ENCODE measurements at regions not wholly inside any gene's neighbourhood (a gene's known extent, or its start where the extent isn't known, plus 50 kb on each side); places are given as distances from the start of the nearest gene placed in this dataset.

DNA sequence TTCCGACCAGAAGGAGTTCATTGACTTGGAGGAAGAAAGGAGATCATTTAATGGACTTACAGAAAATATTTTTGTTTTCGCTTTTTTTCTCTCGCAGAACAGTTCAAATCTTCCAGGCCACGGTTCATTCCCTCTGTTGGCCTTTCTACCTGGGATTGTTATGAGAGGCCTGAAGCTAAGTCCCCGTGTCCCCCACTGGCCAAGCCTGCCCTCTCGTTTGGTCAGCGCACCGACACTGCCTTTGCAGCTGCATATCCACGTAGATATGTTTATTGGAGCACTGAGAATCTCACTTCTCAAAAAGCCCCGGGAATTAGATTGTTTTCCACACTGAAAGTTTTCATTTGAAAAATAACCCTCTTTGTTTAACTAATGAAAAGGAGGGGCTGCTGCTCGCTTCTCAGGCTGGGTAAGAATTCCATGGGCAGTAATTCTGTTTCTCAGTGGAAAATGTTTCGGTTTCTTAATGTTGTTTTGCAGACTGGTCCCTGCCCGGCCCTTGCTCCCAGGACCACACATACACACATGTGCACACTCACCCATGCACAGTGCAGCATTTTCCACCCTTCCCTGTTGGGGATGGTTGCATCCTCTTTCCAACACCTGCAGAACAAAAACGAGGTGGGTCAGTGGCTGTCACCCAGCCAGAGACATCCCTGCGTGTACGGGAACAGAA lies 655.7 kb downstream of the BNC2 start:
- TF ChIP-seq, protein P1, sequence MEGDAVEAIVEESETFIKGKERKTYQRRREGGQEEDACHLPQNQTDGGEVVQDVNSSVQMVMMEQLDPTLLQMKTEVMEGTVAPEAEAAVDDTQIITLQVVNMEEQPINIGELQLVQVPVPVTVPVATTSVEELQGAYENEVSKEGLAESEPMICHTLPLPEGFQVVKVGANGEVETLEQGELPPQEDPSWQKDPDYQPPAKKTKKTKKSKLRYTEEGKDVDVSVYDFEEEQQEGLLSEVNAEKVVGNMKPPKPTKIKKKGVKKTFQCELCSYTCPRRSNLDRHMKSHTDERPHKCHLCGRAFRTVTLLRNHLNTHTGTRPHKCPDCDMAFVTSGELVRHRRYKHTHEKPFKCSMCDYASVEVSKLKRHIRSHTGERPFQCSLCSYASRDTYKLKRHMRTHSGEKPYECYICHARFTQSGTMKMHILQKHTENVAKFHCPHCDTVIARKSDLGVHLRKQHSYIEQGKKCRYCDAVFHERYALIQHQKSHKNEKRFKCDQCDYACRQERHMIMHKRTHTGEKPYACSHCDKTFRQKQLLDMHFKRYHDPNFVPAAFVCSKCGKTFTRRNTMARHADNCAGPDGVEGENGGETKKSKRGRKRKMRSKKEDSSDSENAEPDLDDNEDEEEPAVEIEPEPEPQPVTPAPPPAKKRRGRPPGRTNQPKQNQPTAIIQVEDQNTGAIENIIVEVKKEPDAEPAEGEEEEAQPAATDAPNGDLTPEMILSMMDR (IDR thresholded peaks at IDR 0.05) = no peak
- TF ChIP-seq TCF12 (IDR thresholded peaks at IDR 0.05) (no peak), EP300 (IDR thresholded peaks at IDR 0.05; ENCODE audit: borderline replicate concordance in 1 of 2, low read depth in 1 of 2, low read length in 1 of 2) (no peak), EZH2phosphoT487 (IDR thresholded peaks at IDR 0.05; ENCODE audit: borderline replicate concordance, low read depth) (no peak), GATA2 (CRISPR knock-in tag; IDR thresholded peaks at IDR 0.05) (no peak), TAF1 (IDR thresholded peaks at IDR 0.05; ENCODE audit: borderline replicate concordance, low read depth, low read length) (no peak), POLR2AphosphoS5 (IDR thresholded peaks at IDR 0.05; ENCODE audit: low read depth, low read length) (no peak), JUND (IDR thresholded peaks at IDR 0.05) (no peak)
- TF ChIP-seq, protein P2, sequence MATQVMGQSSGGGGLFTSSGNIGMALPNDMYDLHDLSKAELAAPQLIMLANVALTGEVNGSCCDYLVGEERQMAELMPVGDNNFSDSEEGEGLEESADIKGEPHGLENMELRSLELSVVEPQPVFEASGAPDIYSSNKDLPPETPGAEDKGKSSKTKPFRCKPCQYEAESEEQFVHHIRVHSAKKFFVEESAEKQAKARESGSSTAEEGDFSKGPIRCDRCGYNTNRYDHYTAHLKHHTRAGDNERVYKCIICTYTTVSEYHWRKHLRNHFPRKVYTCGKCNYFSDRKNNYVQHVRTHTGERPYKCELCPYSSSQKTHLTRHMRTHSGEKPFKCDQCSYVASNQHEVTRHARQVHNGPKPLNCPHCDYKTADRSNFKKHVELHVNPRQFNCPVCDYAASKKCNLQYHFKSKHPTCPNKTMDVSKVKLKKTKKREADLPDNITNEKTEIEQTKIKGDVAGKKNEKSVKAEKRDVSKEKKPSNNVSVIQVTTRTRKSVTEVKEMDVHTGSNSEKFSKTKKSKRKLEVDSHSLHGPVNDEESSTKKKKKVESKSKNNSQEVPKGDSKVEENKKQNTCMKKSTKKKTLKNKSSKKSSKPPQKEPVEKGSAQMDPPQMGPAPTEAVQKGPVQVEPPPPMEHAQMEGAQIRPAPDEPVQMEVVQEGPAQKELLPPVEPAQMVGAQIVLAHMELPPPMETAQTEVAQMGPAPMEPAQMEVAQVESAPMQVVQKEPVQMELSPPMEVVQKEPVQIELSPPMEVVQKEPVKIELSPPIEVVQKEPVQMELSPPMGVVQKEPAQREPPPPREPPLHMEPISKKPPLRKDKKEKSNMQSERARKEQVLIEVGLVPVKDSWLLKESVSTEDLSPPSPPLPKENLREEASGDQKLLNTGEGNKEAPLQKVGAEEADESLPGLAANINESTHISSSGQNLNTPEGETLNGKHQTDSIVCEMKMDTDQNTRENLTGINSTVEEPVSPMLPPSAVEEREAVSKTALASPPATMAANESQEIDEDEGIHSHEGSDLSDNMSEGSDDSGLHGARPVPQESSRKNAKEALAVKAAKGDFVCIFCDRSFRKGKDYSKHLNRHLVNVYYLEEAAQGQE (IDR thresholded peaks at IDR 0.05; ENCODE audit: low read depth, low read length) = no peak
- TF ChIP-seq, protein P3, sequence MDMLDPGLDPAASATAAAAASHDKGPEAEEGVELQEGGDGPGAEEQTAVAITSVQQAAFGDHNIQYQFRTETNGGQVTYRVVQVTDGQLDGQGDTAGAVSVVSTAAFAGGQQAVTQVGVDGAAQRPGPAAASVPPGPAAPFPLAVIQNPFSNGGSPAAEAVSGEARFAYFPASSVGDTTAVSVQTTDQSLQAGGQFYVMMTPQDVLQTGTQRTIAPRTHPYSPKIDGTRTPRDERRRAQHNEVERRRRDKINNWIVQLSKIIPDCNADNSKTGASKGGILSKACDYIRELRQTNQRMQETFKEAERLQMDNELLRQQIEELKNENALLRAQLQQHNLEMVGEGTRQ (IDR thresholded peaks at IDR 0.05; ENCODE audit: borderline replicate concordance, low read depth, low read length) = no peak

Data from SK-N-SH (cell line).